Activated CD4-positive, alpha-beta T cell treated with anti-CD3 and anti-CD28 coated beads for 24 hours (primary cell): ENCODE measurements at regions not wholly inside any gene's neighbourhood (a gene's known extent, or its start where the extent isn't known, plus 50 kb on each side); places are given as distances from the start of the nearest gene placed in this dataset.
"Not testable (repeated sequence)": the region's sequence is repeated elsewhere in the genome, so short reads cannot be mapped to it uniquely, and the experiment has no call there.

ENCODE experiments used
- DNase-seq, 2 donors: peaks; one replicate each; pipeline ENCODE4 v3.0.0-alpha.2; 2020; ENCODE audit warnings: low read depth in 2 of 2

DNA sequence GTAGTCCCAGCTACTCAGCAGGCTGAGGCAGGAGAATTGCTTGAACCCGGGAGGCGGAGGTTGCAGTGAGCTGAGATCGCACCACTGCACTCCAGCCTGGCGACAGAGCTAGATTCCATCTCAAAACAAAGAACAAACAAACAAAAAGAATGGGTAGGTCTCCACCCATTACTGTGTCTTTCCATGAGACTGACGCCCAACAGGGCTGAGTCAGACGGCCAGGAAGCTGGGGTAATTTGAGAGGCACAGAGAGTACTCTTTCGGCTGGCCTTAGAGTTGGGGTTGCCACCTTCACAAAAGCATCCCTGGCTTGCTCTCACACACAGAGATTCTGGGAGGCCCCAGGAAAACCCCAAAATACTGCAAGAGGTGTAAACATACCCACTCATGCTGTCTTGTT is 72.0 kb upstream of the DHRSX start:
- no peak for DNase-seq

DNA sequence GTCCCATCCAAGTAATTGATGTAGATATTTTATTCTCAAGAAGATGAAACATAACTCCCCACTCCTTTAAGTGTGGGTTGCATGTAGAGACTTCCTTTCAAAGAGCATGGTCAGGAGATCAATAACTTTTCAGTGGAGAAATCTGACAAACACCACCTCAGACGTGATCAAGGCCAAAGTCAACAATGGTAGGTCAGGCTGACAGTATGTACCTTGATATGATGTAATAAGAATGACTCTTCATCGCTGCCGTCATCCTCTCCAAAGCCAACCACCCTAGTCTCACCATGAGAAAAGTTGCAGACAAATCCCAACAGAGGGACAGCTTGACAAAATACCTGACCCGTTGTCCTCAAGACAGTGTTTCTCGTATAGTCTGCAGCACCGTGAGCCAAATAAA is 67.3 kb upstream of the DHRSX start:
- DNase-seq = no peak

- DNase-seq = no peak
These were observed 65.3 kb upstream of the DHRSX start for GRCh38 chrX:2566055-2566454.

- no peak for DNase-seq
These were observed 60.7 kb upstream of the DHRSX start for GRCh38 chrX:2561456-2561855.

DNA sequence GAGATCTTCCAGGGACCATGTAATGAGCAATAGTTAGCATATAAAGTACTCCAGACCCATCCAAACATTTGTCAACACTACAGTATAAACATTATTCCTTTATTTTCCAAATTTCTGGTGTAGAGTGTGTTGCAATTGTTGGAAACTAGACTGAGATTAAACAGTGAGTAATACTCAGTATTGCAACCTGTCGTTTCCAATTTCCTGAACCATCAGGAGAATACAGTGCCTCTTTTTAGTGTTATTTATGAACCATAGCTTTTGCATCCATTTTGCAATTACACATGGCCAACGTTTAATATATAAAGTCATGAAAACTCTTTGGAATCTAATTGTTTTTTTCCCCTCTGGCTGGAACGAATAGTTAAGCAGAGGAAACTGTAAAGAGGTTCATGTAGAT is 58.3 kb upstream of the DHRSX start:
- no peak for DNase-seq

- DNase-seq = no peak
These were observed 54.1 kb upstream of the DHRSX start for GRCh38 chrX:2554891-2555290.

GRCh38 chrX:2554066-2554465 is 53.3 kb upstream of the DHRSX start:
- not testable (repeated sequence) for DNase-seq

DNA sequence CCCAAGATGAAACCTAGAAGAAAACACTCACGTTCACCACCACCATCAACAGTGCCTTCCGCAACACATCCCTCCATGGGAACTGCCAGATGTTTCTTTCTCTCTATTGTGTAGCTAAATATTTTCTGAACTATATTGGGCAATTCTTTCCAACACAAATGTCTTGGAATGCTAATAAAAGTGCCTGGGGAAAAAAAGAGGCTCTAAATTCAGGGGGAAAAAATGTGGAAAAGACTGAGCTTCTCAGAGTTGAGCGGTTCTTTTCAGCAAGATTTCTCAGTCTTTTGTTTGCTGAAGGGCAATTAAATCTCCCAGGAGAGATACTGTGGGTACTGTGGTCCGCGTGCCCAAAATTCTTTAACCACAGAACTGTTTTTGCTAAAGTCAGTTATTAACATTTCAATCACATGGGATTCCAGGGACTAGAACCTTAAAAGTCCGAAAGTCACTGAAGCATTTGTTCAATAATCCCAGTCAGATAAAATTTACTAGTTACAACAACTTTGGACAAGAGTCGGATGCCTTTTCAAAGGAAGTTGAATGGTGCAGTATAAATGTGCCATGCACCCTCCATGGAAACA is 51.9 kb upstream of the DHRSX start:
- DNase-seq = no peak

- DNase-seq = no peak
These were observed 49.7 kb upstream of the DHRSX start for GRCh38 chrX:2550328-2551020.
